ENCODE measurements at regions not wholly inside any gene's neighbourhood (a gene's known extent, or its start where the extent isn't known, plus 50 kb on each side); places are given as distances from the start of the nearest gene placed in this dataset.

DNA sequence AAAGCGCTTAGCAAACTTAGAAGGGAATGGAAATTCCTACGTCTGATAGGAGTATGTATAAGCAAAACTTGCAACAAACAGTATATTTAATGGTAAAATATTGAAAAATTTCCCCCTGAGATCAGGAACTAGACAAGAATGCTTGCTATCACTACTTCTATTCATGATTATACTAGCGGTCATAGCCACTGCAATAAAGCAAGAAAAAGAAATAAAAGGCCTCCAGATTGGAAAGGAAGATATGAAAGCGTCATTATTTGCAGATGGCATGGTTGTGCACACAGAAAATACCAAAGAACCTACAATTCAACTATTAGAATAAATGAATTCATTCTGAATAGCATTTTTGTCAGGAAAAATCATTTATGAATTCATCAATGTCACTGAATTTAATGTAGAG is 87.2 kb upstream of the BCOR start:
- no peak for DNase-seq
- no peaks in the 10 kb centered on the region for H3K36me3 ChIP-seq (ENCODE audit: control insufficient read depth, insufficient read depth, low read length)
- H3K27ac ChIP-seq (ENCODE audit: insufficient read depth, low read length, poor library complexity, severe bottlenecking) = no peak overlapping the region
- no peaks in the 10 kb centered on the region for H3K4me1 ChIP-seq (ENCODE audit: control insufficient read depth, insufficient read depth, low read length, poor library complexity, severe bottlenecking)
- no peak overlapping the region for H3K4me3 ChIP-seq (ENCODE audit: insufficient read depth, low read depth, low read length, poor library complexity, severe bottlenecking)
- H3K9me3 ChIP-seq (ENCODE audit: control insufficient read depth, low read length) = no peaks in the 10 kb centered on the region
- no peaks in the 10 kb centered on the region for H3K27me3 ChIP-seq (replicated peaks; ENCODE audit: control insufficient read depth, insufficient read depth, low read length, poor library complexity, severe bottlenecking)

- Histone ChIP-seq H3K4me1 (ENCODE audit: control insufficient read depth, insufficient read depth, low read length, poor library complexity, severe bottlenecking) (no peaks in the 10 kb centered on the region), H3K27me3 (replicated peaks; ENCODE audit: control insufficient read depth, insufficient read depth, low read length, poor library complexity, severe bottlenecking) (no peaks in the 10 kb centered on the region), H3K9me3 (ENCODE audit: control insufficient read depth, low read length) (no peaks in the 10 kb centered on the region), H3K27ac (ENCODE audit: insufficient read depth, low read length, poor library complexity, severe bottlenecking) (no peak overlapping the region), H3K36me3 (ENCODE audit: control insufficient read depth, insufficient read depth, low read length) (no peaks in the 10 kb centered on the region), H3K4me3 (ENCODE audit: insufficient read depth, low read depth, low read length, poor library complexity, severe bottlenecking) (no peak overlapping the region)
- DNase-seq = no peak
These were observed 84.9 kb upstream of the BCOR start for GRCh38 chrX:40182615-40183014.

- Histone ChIP-seq H3K4me3 (ENCODE audit: insufficient read depth, low read depth, low read length, poor library complexity, severe bottlenecking) (no peak overlapping the region), H3K36me3 (ENCODE audit: control insufficient read depth, insufficient read depth, low read length) (no peaks in the 10 kb centered on the region), H3K4me1 (ENCODE audit: control insufficient read depth, insufficient read depth, low read length, poor library complexity, severe bottlenecking) (peaks cover 3% of the 10 kb centered on the region), H3K9me3 (ENCODE audit: control insufficient read depth, low read length) (no peaks in the 10 kb centered on the region), H3K27ac (ENCODE audit: insufficient read depth, low read length, poor library complexity, severe bottlenecking) (no peak overlapping the region), H3K27me3 (replicated peaks; ENCODE audit: control insufficient read depth, insufficient read depth, low read length, poor library complexity, severe bottlenecking) (no peaks in the 10 kb centered on the region)
- DNase-seq = no peak
These were observed 84.3 kb upstream of the BCOR start for GRCh38 chrX:40182095-40182494.

DNA sequence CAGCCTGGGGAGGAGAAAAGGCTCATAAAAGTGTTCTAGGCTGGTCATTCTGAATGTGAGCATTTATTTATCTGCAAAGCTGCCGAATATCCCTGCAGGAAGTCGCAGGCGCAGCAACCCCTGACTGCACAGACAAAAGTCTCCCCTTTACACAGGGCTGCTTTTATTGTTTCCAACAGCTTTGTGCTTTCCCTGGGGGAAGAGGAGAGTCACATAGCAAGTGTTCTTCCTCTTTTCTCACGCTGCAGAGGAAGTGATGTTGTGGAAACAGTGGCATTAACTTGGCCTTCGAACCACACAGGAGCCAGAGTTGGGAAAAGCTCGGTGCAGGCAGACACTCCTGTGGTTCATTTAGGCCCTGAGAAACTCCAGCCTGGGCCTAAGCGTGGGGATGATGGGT is 81.5 kb upstream of the BCOR start:
- H3K27me3 ChIP-seq (replicated peaks; ENCODE audit: control insufficient read depth, insufficient read depth, low read length, poor library complexity, severe bottlenecking) = no peaks in the 10 kb centered on the region
- H3K27ac ChIP-seq (ENCODE audit: insufficient read depth, low read length, poor library complexity, severe bottlenecking) = no peak overlapping the region
- peaks cover 5% of the 10 kb centered on the region for H3K4me1 ChIP-seq (ENCODE audit: control insufficient read depth, insufficient read depth, low read length, poor library complexity, severe bottlenecking)
- H3K36me3 ChIP-seq (ENCODE audit: control insufficient read depth, insufficient read depth, low read length) = no peaks in the 10 kb centered on the region
- DNase-seq = no peak
- H3K9me3 ChIP-seq (ENCODE audit: control insufficient read depth, low read length) = no peaks in the 10 kb centered on the region
- no peak overlapping the region for H3K4me3 ChIP-seq (ENCODE audit: insufficient read depth, low read depth, low read length, poor library complexity, severe bottlenecking)

DNA sequence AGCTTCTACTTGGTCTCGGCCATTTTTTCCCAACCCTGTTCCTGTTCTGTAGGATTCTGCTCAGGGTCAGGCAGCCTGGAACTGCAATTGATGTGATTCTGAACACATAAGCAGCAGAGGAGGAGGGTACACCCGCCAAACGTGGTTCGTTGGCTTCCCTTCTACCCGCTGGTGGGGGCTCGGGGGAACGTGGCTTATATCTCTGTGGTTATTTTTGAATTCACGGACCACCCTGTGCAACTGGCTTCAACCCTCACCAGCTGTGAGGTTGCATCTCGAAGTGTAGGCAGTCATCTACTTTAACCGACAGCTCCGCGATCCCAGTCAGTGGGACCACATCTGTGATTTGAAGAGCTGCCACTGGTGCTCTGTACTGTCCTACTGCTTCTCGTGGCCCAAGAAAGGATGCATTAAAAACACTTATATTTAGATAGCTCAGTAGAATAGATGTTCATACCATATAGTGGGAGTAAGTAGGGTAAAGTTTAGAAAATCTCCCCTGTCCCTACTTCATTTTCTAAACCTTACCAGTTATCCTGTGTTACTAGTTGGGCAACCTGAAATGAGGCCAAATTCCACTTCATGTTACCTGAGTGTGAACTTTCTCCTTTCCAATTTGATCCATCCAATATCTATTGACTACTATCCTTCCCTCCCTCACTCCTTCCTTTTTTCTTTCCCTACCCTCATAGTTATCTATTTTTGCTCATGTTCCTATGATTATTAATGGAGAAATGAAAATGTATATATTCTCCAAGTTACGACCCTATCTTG is 80.4 kb upstream of the BCOR start:
- Histone ChIP-seq H3K36me3 (ENCODE audit: control insufficient read depth, insufficient read depth, low read length) (no peaks in the 10 kb centered on the region), H3K27me3 (replicated peaks; ENCODE audit: control insufficient read depth, insufficient read depth, low read length, poor library complexity, severe bottlenecking) (no peaks in the 10 kb centered on the region), H3K9me3 (ENCODE audit: control insufficient read depth, low read length) (no peaks in the 10 kb centered on the region), H3K4me1 (ENCODE audit: control insufficient read depth, insufficient read depth, low read length, poor library complexity, severe bottlenecking) (peaks cover 16% of the 10 kb centered on the region), H3K4me3 (ENCODE audit: insufficient read depth, low read depth, low read length, poor library complexity, severe bottlenecking) (no peak overlapping the region), H3K27ac (ENCODE audit: insufficient read depth, low read length, poor library complexity, severe bottlenecking) (no peak overlapping the region)
- DNase-seq = no peak

DNA sequence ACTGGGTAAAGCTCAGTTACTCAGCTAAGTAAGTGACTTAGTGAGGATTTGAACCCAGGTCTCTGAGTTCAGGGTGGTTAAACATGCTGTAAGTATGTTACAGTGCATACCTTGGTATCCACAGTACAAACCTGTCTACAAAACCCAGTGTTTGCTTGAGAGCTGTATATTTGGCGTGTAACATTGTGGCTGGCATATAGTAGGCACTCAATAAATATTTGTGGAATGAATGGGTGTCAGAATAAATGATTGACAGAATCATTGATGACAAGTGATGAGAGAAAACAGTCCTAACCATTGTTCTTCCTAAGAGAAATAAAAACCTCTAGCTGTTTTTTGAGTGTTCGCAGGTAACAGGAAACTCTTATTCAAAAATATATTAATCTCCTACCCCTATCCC is 79.7 kb upstream of the BCOR start:
- Histone ChIP-seq H3K27ac (ENCODE audit: insufficient read depth, low read length, poor library complexity, severe bottlenecking) (peak overlapping the region; percentile 92), H3K27me3 (replicated peaks; ENCODE audit: control insufficient read depth, insufficient read depth, low read length, poor library complexity, severe bottlenecking) (no peaks in the 10 kb centered on the region), H3K9me3 (ENCODE audit: control insufficient read depth, low read length) (no peaks in the 10 kb centered on the region), H3K4me3 (ENCODE audit: insufficient read depth, low read depth, low read length, poor library complexity, severe bottlenecking) (no peak overlapping the region), H3K4me1 (ENCODE audit: control insufficient read depth, insufficient read depth, low read length, poor library complexity, severe bottlenecking) (peaks cover 18% of the 10 kb centered on the region), H3K36me3 (ENCODE audit: control insufficient read depth, insufficient read depth, low read length) (no peaks in the 10 kb centered on the region)
- DNase-seq = no peak

DNA sequence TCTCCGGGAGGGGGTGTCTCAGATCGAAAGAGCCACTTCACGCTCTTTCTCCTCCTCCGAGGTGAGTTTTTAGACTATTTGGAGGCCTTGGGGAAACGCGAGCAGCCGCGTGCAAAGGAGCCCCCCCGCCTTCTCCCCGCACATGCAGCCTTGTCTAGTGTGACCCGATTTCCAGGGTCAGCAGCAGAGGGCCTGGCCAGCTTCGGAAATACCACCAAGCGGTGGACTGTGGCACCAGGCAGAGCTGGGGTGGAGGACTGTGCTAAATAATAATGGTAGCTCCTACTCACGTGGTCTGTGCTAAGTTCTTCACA is 79.3 kb upstream of the BCOR start:
- Histone ChIP-seq H3K4me3 (ENCODE audit: insufficient read depth, low read depth, low read length, poor library complexity, severe bottlenecking) (no peak overlapping the region), H3K27ac (ENCODE audit: insufficient read depth, low read length, poor library complexity, severe bottlenecking) (peak overlapping the region; percentile 92), H3K4me1 (ENCODE audit: control insufficient read depth, insufficient read depth, low read length, poor library complexity, severe bottlenecking) (peaks cover 18% of the 10 kb centered on the region), H3K9me3 (ENCODE audit: control insufficient read depth, low read length) (no peaks in the 10 kb centered on the region), H3K36me3 (ENCODE audit: control insufficient read depth, insufficient read depth, low read length) (no peaks in the 10 kb centered on the region), H3K27me3 (replicated peaks; ENCODE audit: control insufficient read depth, insufficient read depth, low read length, poor library complexity, severe bottlenecking) (no peaks in the 10 kb centered on the region)
- no peak for DNase-seq

GRCh38 chrX:40176351-40177116 is 78.8 kb upstream of the BCOR start:
- peak overlapping the region; percentile 65 for H3K4me3 ChIP-seq (ENCODE audit: insufficient read depth, low read depth, low read length, poor library complexity, severe bottlenecking)
- peak; percentile 62 to 66 (median 65) for DNase-seq
- peak overlapping the region; percentile 92 for H3K27ac ChIP-seq (ENCODE audit: insufficient read depth, low read length, poor library complexity, severe bottlenecking)
- H3K36me3 ChIP-seq (ENCODE audit: control insufficient read depth, insufficient read depth, low read length) = no peaks in the 10 kb centered on the region
- no peaks in the 10 kb centered on the region for H3K27me3 ChIP-seq (replicated peaks; ENCODE audit: control insufficient read depth, insufficient read depth, low read length, poor library complexity, severe bottlenecking)
- no peaks in the 10 kb centered on the region for H3K9me3 ChIP-seq (ENCODE audit: control insufficient read depth, low read length)
- H3K4me1 ChIP-seq (ENCODE audit: control insufficient read depth, insufficient read depth, low read length, poor library complexity, severe bottlenecking) = peaks cover 18% of the 10 kb centered on the region

DNA sequence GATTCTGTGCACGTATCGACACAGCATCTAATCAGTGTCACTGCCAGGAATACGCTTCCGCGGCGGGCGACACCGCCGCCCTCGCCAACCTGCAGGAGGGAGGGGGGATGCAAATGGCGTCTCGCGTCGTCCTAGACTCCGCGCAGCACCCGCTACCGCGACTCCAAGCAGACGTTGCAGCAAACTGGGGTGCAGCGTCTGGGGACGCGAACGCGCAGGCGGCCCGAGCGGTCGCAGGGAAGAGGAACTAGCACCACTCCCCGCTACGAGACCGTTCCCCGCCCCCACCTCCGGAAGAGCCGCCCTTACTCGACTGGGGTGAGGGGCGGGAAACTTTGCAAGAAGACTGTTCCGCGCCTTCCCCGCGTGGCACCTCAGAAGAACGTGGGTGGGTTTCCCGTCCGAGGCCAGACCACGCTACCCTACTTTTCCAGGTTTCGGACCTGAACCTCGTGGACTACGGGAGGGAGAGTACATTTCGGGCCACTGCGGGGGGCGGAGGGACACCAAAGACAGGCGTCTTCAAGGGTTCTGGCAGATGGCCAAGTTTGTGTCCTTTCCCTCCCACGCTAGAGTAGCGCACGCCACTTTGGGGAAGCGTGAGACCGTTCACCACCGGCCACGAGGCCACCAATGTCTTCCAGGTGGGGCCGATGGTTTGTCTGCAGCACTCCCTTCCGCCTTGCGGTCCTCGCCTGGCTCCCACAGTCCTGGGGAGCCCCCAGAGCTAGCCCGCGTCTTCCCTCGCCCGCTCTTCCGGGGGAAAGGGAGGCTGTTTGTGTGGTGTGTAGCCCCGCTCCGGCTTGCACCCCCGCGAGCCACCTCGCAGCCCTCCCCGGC is 78.0 kb upstream of the BCOR start:
- peak overlapping the region; percentile 92 for H3K27ac ChIP-seq (ENCODE audit: insufficient read depth, low read length, poor library complexity, severe bottlenecking)
- H3K36me3 ChIP-seq (ENCODE audit: control insufficient read depth, insufficient read depth, low read length) = no peaks in the 10 kb centered on the region
- H3K4me1 ChIP-seq (ENCODE audit: control insufficient read depth, insufficient read depth, low read length, poor library complexity, severe bottlenecking) = peaks cover 24% of the 10 kb centered on the region
- no peaks in the 10 kb centered on the region for H3K27me3 ChIP-seq (replicated peaks; ENCODE audit: control insufficient read depth, insufficient read depth, low read length, poor library complexity, severe bottlenecking)
- H3K9me3 ChIP-seq (ENCODE audit: control insufficient read depth, low read length) = no peaks in the 10 kb centered on the region
- peak overlapping the region; percentile 65 for H3K4me3 ChIP-seq (ENCODE audit: insufficient read depth, low read depth, low read length, poor library complexity, severe bottlenecking)
- peak; percentile 52 to 63 (median 59) for DNase-seq

Measured in effector memory CD4-positive, alpha-beta T cell (primary cell).